NB4 (cell line): ENCODE measurements at regions not wholly inside any gene's neighbourhood (a gene's known extent, or its start where the extent isn't known, plus 50 kb on each side); places are given as distances from the start of the nearest gene placed in this dataset.

Source experiments
- DNase-seq: peaks from one replicate; pipeline ENCODE4 v3.0.0; 2010; ENCODE audit warnings: low read depth
- H3K4me3 ChIP-seq: one replicate; pipeline ENCODE4 v1.5.1; 2011; ENCODE audit warnings: mild to moderate bottlenecking, low read depth, low read length, moderate library complexity
- MYC ChIP-seq: IDR thresholded peaks from 2 replicates; pipeline ENCODE4 v1.6.1; 2011; ENCODE audit warnings: low read depth, low read length
- POLR2A ChIP-seq: IDR thresholded peaks from 2 replicates; pipeline ENCODE4 v1.6.1; 2011; ENCODE audit warnings: mild to moderate bottlenecking; ENCODE audit not compliant: insufficient read length; ENCODE audit errors: extremely low read depth
- TF ChIP-seq, protein P1 (sequence below): IDR thresholded peaks from 2 replicates; pipeline ENCODE4 v1.6.1; 2011; ENCODE audit warnings: low read depth, low read length
- TF ChIP-seq, protein P2 (sequence below): IDR thresholded peaks from one replicate; pipeline ENCODE4 v1.5.1; 2012; ENCODE audit warnings: low read depth, low read length

DNA sequence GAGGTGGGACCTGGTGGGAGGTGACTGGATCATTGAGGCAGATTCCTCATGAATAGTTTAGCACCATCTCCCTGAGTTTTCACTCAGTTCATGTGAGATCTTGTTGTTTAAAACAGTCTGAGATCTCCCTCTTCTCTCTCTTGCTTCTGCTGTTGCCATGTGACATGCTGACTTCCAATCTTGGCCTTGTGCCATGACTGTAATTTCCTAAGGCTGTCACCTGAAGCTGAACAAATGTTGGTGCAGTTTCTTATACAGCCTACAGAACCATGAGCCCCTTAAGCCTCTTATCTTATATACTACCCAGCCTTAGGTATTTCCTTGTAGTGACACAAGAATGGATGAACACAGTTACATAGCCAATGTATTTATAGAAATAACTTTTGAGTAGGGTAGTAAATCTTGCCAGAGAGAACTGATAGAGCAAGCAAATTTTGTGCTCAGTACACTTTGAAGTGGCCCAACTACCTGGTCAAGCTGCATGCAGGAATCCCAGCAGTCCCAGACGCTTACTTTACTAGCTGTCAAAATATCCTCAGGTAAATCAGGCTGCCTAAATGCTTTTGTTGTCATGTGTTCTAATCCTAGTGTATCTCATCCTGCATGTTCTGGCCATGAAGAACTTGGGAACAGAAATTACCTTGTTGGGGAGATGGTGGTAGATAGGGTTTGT is 445.6 kb upstream of the MIS18BP1 start:
- DNase-seq, result no peak
- no peak for TF ChIP-seq POLR2A
- TF ChIP-seq MYC, result no peak
- TF ChIP-seq, protein P1, sequence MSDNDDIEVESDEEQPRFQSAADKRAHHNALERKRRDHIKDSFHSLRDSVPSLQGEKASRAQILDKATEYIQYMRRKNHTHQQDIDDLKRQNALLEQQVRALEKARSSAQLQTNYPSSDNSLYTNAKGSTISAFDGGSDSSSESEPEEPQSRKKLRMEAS, result no peak
- TF ChIP-seq, protein P2, sequence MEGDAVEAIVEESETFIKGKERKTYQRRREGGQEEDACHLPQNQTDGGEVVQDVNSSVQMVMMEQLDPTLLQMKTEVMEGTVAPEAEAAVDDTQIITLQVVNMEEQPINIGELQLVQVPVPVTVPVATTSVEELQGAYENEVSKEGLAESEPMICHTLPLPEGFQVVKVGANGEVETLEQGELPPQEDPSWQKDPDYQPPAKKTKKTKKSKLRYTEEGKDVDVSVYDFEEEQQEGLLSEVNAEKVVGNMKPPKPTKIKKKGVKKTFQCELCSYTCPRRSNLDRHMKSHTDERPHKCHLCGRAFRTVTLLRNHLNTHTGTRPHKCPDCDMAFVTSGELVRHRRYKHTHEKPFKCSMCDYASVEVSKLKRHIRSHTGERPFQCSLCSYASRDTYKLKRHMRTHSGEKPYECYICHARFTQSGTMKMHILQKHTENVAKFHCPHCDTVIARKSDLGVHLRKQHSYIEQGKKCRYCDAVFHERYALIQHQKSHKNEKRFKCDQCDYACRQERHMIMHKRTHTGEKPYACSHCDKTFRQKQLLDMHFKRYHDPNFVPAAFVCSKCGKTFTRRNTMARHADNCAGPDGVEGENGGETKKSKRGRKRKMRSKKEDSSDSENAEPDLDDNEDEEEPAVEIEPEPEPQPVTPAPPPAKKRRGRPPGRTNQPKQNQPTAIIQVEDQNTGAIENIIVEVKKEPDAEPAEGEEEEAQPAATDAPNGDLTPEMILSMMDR, result no peak
- H3K4me3 ChIP-seq, result no peak overlapping the region

DNA sequence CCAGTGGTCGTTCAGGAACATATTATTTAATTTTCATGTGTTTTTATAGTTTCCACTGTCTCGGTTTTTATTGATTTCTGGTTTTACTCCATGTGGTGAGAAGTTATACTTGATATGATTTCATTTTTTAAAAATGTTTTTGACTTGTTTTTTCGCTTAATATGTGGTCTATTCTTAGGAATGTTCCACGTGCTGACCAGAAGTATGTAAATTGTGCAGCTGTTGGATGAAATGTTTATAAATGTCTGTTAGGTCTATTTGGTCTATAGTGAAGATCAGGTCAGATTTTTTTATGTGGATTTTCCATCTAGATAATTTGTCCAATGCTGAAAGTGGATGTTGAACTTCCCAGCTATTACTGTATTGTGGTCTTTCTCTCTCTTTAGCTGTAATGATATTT is 433.8 kb upstream of the MIS18BP1 start:
- TF ChIP-seq POLR2A (no peak), MYC (no peak)
- TF ChIP-seq, protein P2, result no peak
- TF ChIP-seq, protein P1, result no peak
- no peak overlapping the region for H3K4me3 ChIP-seq
- DNase-seq, result no peak

DNA sequence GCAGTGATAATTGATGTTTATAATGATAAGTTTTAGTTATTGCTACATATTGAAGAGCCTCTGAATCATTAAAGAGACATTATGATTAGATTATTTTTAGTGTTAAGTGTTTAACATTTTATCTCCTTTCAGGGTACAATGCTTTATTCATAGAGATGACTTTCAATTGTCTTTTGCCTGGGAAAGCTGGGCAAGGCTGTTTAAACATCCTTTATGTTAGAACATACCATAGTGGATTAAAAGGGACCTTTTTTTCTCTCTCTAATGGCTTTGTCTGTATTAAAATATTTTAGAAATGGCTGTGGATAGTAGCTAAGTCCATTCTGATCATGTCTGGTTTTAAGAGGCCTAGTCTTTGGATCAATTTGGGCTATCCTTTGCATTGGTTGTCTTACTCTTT is 427.5 kb upstream of the MIS18BP1 start:
- no peak for DNase-seq
- TF ChIP-seq, protein P1, result no peak
- TF ChIP-seq, protein P2, result no peak
- no peak for TF ChIP-seq MYC
- no peak for TF ChIP-seq POLR2A
- no peak overlapping the region for H3K4me3 ChIP-seq

DNA sequence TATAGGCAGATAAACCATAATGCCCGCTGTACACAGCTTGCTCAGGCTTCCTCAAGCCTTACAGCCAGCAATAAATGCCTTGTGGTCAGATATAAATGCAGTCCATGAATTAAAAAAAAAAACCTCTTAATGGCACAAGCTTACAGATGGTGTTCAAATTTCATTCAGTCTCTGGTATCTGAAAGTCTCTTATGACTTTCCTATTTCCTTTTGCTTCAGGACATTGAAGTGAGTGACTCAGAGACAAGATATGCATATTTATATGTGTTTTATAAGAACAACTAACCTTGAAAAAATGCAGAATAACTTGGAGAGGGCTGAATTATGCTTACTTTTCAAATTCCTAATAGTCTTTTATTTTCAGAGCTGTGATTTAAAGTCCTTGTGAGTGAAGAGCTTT is 426.9 kb upstream of the MIS18BP1 start:
- no peak overlapping the region for H3K4me3 ChIP-seq
- DNase-seq, result no peak
- TF ChIP-seq, protein P2, result no peak
- TF ChIP-seq POLR2A (no peak), MYC (no peak)
- TF ChIP-seq, protein P1, result no peak

DNA sequence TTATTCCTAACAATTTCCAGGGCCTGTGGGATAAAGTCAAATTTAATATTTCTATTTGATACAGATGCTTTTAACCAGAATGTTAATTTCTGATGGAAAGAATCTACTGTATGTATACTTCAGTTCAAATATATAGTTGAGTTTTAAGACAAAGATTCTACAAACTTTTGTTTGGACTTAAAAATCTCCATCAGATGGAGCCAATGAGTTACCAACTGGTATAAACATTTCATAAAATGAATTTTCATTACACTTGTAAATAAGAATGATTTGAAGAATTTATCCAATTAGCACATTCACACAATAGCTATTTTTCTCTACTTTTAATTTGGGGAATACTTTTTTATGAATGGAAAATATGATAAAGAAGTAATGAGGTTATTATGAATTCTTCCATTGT is 425.2 kb upstream of the MIS18BP1 start:
- H3K4me3 ChIP-seq, result no peak overlapping the region
- TF ChIP-seq, protein P1, result no peak
- TF ChIP-seq, protein P2, result no peak
- TF ChIP-seq MYC (no peak), POLR2A (no peak)
- no peak for DNase-seq

DNA sequence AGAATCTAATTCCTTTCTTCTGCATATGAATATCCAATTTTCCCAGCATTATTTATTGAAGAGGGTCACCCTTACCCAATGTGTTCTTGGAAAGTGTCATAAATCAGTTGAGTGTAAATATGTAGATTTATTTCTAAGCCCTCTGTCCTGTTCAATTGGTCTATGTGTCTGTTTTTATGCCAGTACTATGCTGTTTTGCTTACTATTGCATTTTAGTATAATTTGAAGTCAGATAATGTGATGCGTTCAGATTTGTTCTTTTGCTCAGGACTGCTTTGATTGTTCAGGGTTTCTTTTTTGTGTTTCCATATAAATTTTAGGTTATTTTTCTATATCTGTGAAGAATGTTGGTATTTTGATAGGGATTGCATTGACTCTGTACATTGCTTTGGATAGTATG is 420.4 kb upstream of the MIS18BP1 start:
- DNase-seq, result no peak
- H3K4me3 ChIP-seq, result no peak overlapping the region
- TF ChIP-seq, protein P1, result no peak
- no peak for TF ChIP-seq MYC
- TF ChIP-seq POLR2A, result no peak
- TF ChIP-seq, protein P2, result no peak
